GM12891 (cell line): ENCODE measurements at regions not wholly inside any gene's neighbourhood (a gene's known extent, or its start where the extent isn't known, plus 50 kb on each side); places are given as distances from the start of the nearest gene placed in this dataset.

Experiments used
- DNase-seq: peaks from one replicate; pipeline ENCODE4 v3.0.0; 2011; ENCODE audit warnings: low spot score; ENCODE audit not compliant: insufficient read length
- FAIRE-seq: peaks from 2 replicates; lab custom pipeline; 2011; peaks lifted over from hg19 to GRCh38; lab: Jason Lieb, UNC
- PAX5 ChIP-seq: IDR thresholded peaks from 2 replicates; pipeline ENCODE4 v1.6.1; 2011; ENCODE audit warnings: low read length, moderate library complexity, mild to moderate bottlenecking; ENCODE audit not compliant: insufficient read depth, severe bottlenecking
- POLR2A ChIP-seq: IDR thresholded peaks from 2 replicates; pipeline ENCODE4 v1.6.1; 2011; ENCODE audit warnings: low read depth, low read length, control low read depth
- POLR2AphosphoS5 ChIP-seq: IDR thresholded peaks from 2 replicates; pipeline ENCODE4 v1.6.1; 2011; ENCODE audit warnings: low read depth, low read length, control low read depth
- POU2F2 ChIP-seq: IDR thresholded peaks from 2 replicates; pipeline ENCODE4 v1.6.1; 2011; ENCODE audit warnings: low read depth, mild to moderate bottlenecking, control low read depth, low read length, moderate library complexity
- SPI1 ChIP-seq: IDR thresholded peaks from 2 replicates; pipeline ENCODE4 v1.6.1; 2011; ENCODE audit warnings: low read depth, low read length, control low read depth
- TAF1 ChIP-seq: IDR thresholded peaks from 2 replicates; pipeline ENCODE4 v1.6.1; 2011; ENCODE audit warnings: low read depth, low read length, control low read depth

GRCh38 chr4:59063015-59063720, 1953.0 kb upstream of the IGFBP7 start:
- no peak for FAIRE-seq
- no peak for TF ChIP-seq POLR2A
- TF ChIP-seq TAF1, result no peak
- TF ChIP-seq SPI1, result no peak
- TF ChIP-seq POU2F2, result no peak
- no peak for TF ChIP-seq PAX5
- TF ChIP-seq POLR2AphosphoS5, result no peak
- no peak for DNase-seq

- DNase-seq (no peak), FAIRE-seq (no peak)
- TF ChIP-seq PAX5 (no peak), POU2F2 (no peak), TAF1 (no peak), POLR2AphosphoS5 (no peak), SPI1 (no peak), POLR2A (no peak)
Measured at GRCh38 chr4:59068722-59069418, 1958.7 kb upstream of the IGFBP7 start.

- FAIRE-seq (no peak), DNase-seq (no peak)
- TF ChIP-seq POLR2A (no peak), PAX5 (no peak), POU2F2 (no peak), TAF1 (no peak), POLR2AphosphoS5 (no peak), SPI1 (no peak)
Measured at GRCh38 chr4:59086410-59086809, 1976.2 kb upstream of the IGFBP7 start.

- TF ChIP-seq POLR2A, result no peak
- no peak for TF ChIP-seq SPI1
- TF ChIP-seq PAX5, result no peak
- TF ChIP-seq POU2F2, result no peak
- TF ChIP-seq TAF1, result no peak
- TF ChIP-seq POLR2AphosphoS5, result no peak
- FAIRE-seq, result no peak
- DNase-seq, result no peak
Measured at GRCh38 chr4:59091146-59092142, 1981.3 kb upstream of the IGFBP7 start.

DNA sequence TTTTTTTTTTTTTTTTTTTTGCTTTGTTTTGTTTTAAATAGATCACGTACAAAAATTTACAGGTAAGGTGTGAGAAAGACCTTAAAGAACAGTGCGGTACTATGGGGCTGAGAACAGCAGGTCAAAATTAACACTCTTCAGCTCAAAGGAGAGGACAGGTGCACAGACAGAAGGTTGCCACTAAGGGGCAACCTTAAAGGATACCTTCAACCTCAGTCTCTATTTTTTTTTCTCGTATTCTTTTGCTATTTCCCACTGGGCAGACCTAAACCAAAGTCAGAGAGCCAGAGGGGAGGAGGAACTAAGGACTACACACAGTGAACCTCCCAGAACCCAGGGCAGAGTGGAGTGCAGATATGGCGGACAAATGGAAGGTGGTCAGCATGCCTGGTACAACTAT, 1984.3 kb upstream of the IGFBP7 start:
- no peak for TF ChIP-seq POLR2A
- no peak for TF ChIP-seq PAX5
- TF ChIP-seq POU2F2, result no peak
- no peak for TF ChIP-seq POLR2AphosphoS5
- no peak for TF ChIP-seq TAF1
- no peak for TF ChIP-seq SPI1
- FAIRE-seq (no peak), DNase-seq (no peak)

DNA sequence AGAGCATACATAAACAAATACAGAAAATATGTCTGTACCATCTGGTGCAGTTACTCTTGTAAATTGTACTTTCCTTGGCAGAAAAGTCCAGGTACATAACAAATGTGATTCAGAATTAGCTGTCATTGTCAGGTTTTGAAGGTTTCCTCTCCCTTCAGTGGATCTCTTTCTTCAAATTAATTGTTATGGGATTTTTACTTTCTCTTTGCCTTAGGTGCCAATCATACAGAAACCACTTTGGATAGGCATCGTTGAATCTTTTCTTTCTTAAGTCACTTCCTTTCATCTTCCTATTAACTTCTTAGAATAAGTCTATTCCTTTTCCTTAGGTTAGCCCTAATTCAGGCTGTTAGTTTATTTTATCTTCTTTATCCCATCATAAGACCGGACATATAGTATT, 1992.1 kb upstream of the IGFBP7 start:
- TF ChIP-seq POLR2A (no peak), POLR2AphosphoS5 (no peak), SPI1 (no peak), POU2F2 (no peak), TAF1 (no peak), PAX5 (no peak)
- DNase-seq (no peak), FAIRE-seq (no peak)

DNA sequence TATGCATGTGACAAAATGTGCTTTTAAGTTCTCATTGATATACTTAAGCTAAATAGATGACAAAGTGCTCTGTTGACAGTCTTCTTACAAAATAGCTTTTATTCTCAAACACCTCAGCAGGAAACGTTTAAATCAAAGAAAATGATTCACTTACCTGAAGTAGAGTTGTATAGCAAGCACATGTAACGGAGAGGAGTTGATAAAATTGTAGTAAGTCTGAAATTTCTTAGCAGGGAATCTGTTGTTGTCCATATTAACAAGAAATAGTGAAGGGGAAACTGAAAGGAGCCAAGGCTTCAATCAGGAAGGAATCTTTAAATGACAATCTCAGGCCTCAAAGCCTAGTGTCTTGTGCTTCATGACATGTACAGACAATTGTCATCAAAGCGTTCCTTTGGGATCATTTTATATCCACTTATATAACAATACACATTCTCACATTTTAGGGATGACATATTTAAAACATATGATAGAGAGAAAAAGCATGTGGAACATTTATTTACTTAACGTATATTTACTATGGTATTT, 2010.2 kb upstream of the IGFBP7 start:
- no peak for TF ChIP-seq PAX5
- TF ChIP-seq POLR2A, result no peak
- no peak for TF ChIP-seq POU2F2
- TF ChIP-seq TAF1, result no peak
- no peak for TF ChIP-seq POLR2AphosphoS5
- no peak for TF ChIP-seq SPI1
- FAIRE-seq, result no peak
- DNase-seq, result no peak

DNA sequence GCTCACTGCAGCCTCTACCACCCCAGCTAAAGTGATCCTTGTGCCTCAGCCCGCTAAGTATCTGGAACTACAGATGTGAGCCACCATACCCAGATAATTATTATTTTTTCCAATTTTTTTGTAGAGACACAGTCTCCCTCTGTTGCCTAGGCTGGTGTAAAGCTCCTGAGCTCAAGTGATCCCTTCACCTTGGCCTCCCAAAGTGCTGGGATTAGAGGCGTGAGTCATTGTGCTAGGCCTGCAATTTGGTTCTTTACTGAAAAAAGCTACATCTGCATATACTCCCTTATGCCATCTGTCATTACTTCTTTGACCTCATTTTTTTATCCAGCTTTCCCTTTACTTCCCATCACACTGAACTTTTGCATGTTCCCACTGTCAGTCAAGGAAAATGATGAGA, 2012.4 kb upstream of the IGFBP7 start:
- FAIRE-seq (no peak), DNase-seq (no peak)
- TF ChIP-seq POLR2AphosphoS5, result no peak
- no peak for TF ChIP-seq PAX5
- TF ChIP-seq POU2F2, result no peak
- no peak for TF ChIP-seq POLR2A
- TF ChIP-seq TAF1, result no peak
- TF ChIP-seq SPI1, result no peak

DNA sequence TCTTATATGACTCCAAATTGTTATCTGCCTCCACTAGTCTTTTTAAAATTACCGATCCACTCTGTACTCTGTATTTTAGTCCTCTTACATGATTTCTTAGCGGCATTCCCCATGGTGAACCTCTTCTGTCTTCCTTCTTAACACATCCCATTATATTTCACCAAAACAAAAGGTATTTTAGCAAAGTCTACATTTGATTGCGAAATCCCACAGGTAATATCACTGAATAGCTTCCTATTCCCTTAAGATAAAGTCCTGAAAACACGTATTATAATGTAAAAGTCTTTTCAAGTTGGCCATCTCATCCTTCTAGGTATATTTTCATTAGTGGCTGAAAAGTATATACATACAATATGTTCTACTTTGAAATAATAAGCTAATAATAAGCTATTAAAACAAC, 2016.0 kb upstream of the IGFBP7 start:
- no peak for TF ChIP-seq TAF1
- no peak for TF ChIP-seq SPI1
- no peak for TF ChIP-seq PAX5
- TF ChIP-seq POLR2A, result no peak
- TF ChIP-seq POU2F2, result no peak
- no peak for TF ChIP-seq POLR2AphosphoS5
- FAIRE-seq (no peak), DNase-seq (no peak)
